Panc1 (cell line): ENCODE measurements at regions not wholly inside any gene's neighbourhood (a gene's known extent, or its start where the extent isn't known, plus 50 kb on each side); places are given as distances from the start of the nearest gene placed in this dataset.

Source experiments
- ATAC-seq: fragments of 200-7000 bp; cut with Tn5 transposase; 2 replicates; pipeline ENCODE4 v1.9.1; 2020; ENCODE audit warnings: mild to moderate bottlenecking, moderate library complexity
- BruUV-seq: library from RNA; stranded (reverse); fragments of 400-500 nt; replicated peaks from 2 replicates; lab custom pipeline; 2021; lab: Mats Ljungman, UMichigan
- CTCF ChIA-PET: fragments of 300-600 bp; sonication (Branson Sonifier 250); formaldehyde crosslinking; loops from one replicate; lab custom pipeline; 2022; ENCODE audit warnings: antibody characterized with exemption; lab: Charles Lee
- POLR2A ChIA-PET: fragments of 300-600 bp; sonication (Branson Sonifier 250); formaldehyde crosslinking; loops from one replicate; lab custom pipeline; 2022; ENCODE audit warnings: antibody characterized with exemption; lab: Charles Lee
- DNase-seq: peaks from one replicate; pipeline ENCODE4 v3.0.0-alpha.2; 2010; ENCODE audit warnings: low read depth, low spot score
- H3K27ac ChIP-seq: 2 replicates; pipeline ENCODE4 v1.5.1; 2011; ENCODE audit warnings: mild to moderate bottlenecking, low read length, inconsistent platforms
- H3K27me3 ChIP-seq: fragments of 200-500 bp; sonication (Bioruptor generic); 2 replicates; pipeline ENCODE4 v1.6.0; 2014; ENCODE audit warnings: low read length, inconsistent platforms; ENCODE audit not compliant: control insufficient read depth, insufficient read depth
- H3K36me3 ChIP-seq: fragments of 200-500 bp; sonication (Bioruptor generic); 2 replicates; pipeline ENCODE4 v1.5.1; 2014; ENCODE audit warnings: inconsistent platforms, mild to moderate bottlenecking, low read length, moderate library complexity; ENCODE audit not compliant: control insufficient read depth, insufficient read depth
- H3K4me1 ChIP-seq: 2 replicates; pipeline ENCODE4 v1.5.1; 2011; ENCODE audit warnings: inconsistent platforms, mild to moderate bottlenecking, low read length, moderate library complexity; ENCODE audit not compliant: control insufficient read depth, insufficient read depth
- H3K4me3 ChIP-seq, 2 experiments: 2 replicates each; pipeline ENCODE4 v1.5.1; 2011 to 2012; ENCODE audit warnings: low read depth in 2 of 2, low read length in 2 of 2, mild to moderate bottlenecking in 2 of 2, inconsistent platforms in 1 of 2, moderate library complexity in 1 of 2
- H3K9me3 ChIP-seq: fragments of 200-500 bp; sonication (Bioruptor generic); 2 replicates; pipeline ENCODE4 v1.5.1; 2014; ENCODE audit warnings: low read depth, mild to moderate bottlenecking, inconsistent platforms, low read length, moderate library complexity; ENCODE audit not compliant: control insufficient read depth, insufficient read depth
- CTCF ChIP-seq: fragments of 450-650 bp; IDR thresholded peaks from 2 replicates; pipeline ENCODE4 v1.5.1; 2017; ENCODE audit warnings: mild to moderate bottlenecking
- POLR2AphosphoS5 ChIP-seq: IDR thresholded peaks from 2 replicates; pipeline ENCODE4 v1.6.1; 2012; ENCODE audit warnings: mild to moderate bottlenecking, low read depth, low read length, moderate library complexity
- REST ChIP-seq, 2 experiments: IDR thresholded peaks; 2 replicates each; pipeline ENCODE4 v1.6.1; 2011 to 2012; ENCODE audit warnings: low read depth in 2 of 2, control low read depth in 1 of 2, low read length in 1 of 2, mild to moderate bottlenecking in 1 of 2, moderate library complexity in 1 of 2; ENCODE audit not compliant: insufficient read depth in 1 of 2
- SIN3A ChIP-seq: IDR thresholded peaks from 2 replicates; pipeline ENCODE4 v1.6.1; 2012; ENCODE audit warnings: low read depth, mild to moderate bottlenecking, low read length, moderate library complexity, borderline replicate concordance; ENCODE audit not compliant: insufficient read depth
- TCF7L2 ChIP-seq: IDR thresholded peaks from 2 replicates; pipeline ENCODE4 v1.6.1; 2011; ENCODE audit warnings: mild to moderate bottlenecking, low read depth, low read length, inconsistent platforms
- in situ Hi-C: cut with HindIII; loops from 2 replicates; pipeline ENCODE4 v1.10.0; 2016; ENCODE audit warnings: low sequenced_read_pairs, low pct_unique_long_range_greater_than_20kb
- intact Hi-C: fragments of 100-400 bp; cut with micrococcal nuclease; formaldehyde crosslinking; loops from one replicate; pipeline ENCODE4 v1.10.0; 2022; ENCODE audit not compliant: unreplicated experiment

- CTCF ChIA-PET, result no interaction called here
- in situ Hi-C loops, result no loop called here
- H3K36me3 ChIP-seq, result no peaks in the 10 kb centered on the region
- no peak overlapping the region for H3K4me3 ChIP-seq
- ATAC-seq, result no peak
- intact Hi-C loops, result no loop called here
- BruUV-seq, result no TSS peak
- no peaks in the 10 kb centered on the region for H3K9me3 ChIP-seq
- POLR2A ChIA-PET, result interaction anchor here (0.6 kb wide), 1 partner anchor 65 kb away, joined by 7 read pairs; no protein-coding TSS in a partner anchor
- no peak overlapping the region for H3K27ac ChIP-seq
- no peak for DNase-seq
- no peaks in the 10 kb centered on the region for H3K27me3 ChIP-seq
- no peaks in the 10 kb centered on the region for H3K4me1 ChIP-seq
- TF ChIP-seq CTCF (no peak), POLR2AphosphoS5 (no peak), TCF7L2 (no peak), SIN3A (no peak), REST (IDR thresholded peaks at IDR 0.05; ENCODE audit: insufficient read depth in 1 of 2, low read depth in 2 of 2, low read length in 1 of 2) (no peak)
Observed at GRCh38 chr3:153079386-153079785, 82.6 kb upstream of the RAP2B start.

- Histone ChIP-seq H3K9me3 (no peaks in the 10 kb centered on the region), H3K4me1 (no peaks in the 10 kb centered on the region), H3K27ac (no peak overlapping the region), H3K36me3 (no peaks in the 10 kb centered on the region), H3K4me3 (no peak overlapping the region), H3K27me3 (no peaks in the 10 kb centered on the region)
- intact Hi-C loops, result no loop called here
- POLR2A ChIA-PET, result no interaction called here
- BruUV-seq, result no TSS peak
- ATAC-seq (no peak), DNase-seq (no peak)
- in situ Hi-C loops, result no loop called here
- CTCF ChIA-PET, result no interaction called here
- TF ChIP-seq POLR2AphosphoS5, result no peak
- TF ChIP-seq TCF7L2, result no peak
- no peak for TF ChIP-seq SIN3A
- no peak for TF ChIP-seq REST (IDR thresholded peaks at IDR 0.05; ENCODE audit: insufficient read depth in 1 of 2, low read depth in 2 of 2, low read length in 1 of 2)
Observed at GRCh38 chr3:153080778-153081240, 81.2 kb upstream of the RAP2B start.
